ENCODE measurements at regions not wholly inside any gene's neighbourhood (a gene's known extent, or its start where the extent isn't known, plus 50 kb on each side); places are given as distances from the start of the nearest gene placed in this dataset.

GRCh38 chr20:60363698-60364097, 405.5 kb downstream of the CDH26 start:
- DNase-seq (ENCODE audit: low read depth in 2 of 2): no peak

GRCh38 chr20:60365064-60365666, 406.9 kb downstream of the CDH26 start:
- DNase-seq (ENCODE audit: low read depth in 2 of 2): no peak

- no peak for DNase-seq (ENCODE audit: low read depth in 2 of 2)
These were observed 407.7 kb downstream of the CDH26 start for GRCh38 chr20:60365882-60366281.

- no peak for DNase-seq (ENCODE audit: low read depth in 2 of 2)
These were observed 413.2 kb downstream of the CDH26 start for GRCh38 chr20:60371384-60371783.

GRCh38 chr20:60372275-60372674, 414.1 kb downstream of the CDH26 start:
- no peak for DNase-seq (ENCODE audit: low read depth in 2 of 2)

GRCh38 chr20:60372822-60373221, 414.6 kb downstream of the CDH26 start:
- no peak for DNase-seq (ENCODE audit: low read depth in 2 of 2)

GRCh38 chr20:60378620-60379019, 420.4 kb downstream of the CDH26 start:
- DNase-seq (ENCODE audit: low read depth in 2 of 2): no peak

- DNase-seq (ENCODE audit: low read depth in 2 of 2): no peak
These were observed 423.6 kb downstream of the CDH26 start for GRCh38 chr20:60381643-60382400.

- no peak for DNase-seq (ENCODE audit: low read depth in 2 of 2)
These were observed 431.2 kb downstream of the CDH26 start for GRCh38 chr20:60389441-60389840.

GRCh38 chr20:60389882-60390281, 431.7 kb downstream of the CDH26 start:
- no peak for DNase-seq (ENCODE audit: low read depth in 2 of 2)

GRCh38 chr20:60395991-60396390, 437.8 kb downstream of the CDH26 start:
- no peak for DNase-seq (ENCODE audit: low read depth in 2 of 2)

GRCh38 chr20:60400567-60400966, 442.3 kb downstream of the CDH26 start:
- no peak for DNase-seq (ENCODE audit: low read depth in 2 of 2)

GRCh38 chr20:60402189-60403058, 444.2 kb downstream of the CDH26 start:
- DNase-seq (ENCODE audit: low read depth in 2 of 2): no peak

GRCh38 chr20:60403105-60403741, 445.0 kb downstream of the CDH26 start:
- no peak for DNase-seq (ENCODE audit: low read depth in 2 of 2)

GRCh38 chr20:60407011-60407771, 449.0 kb downstream of the CDH26 start:
- no peak for DNase-seq (ENCODE audit: low read depth in 2 of 2)

- no peak for DNase-seq (ENCODE audit: low read depth in 2 of 2)
These were observed 449.7 kb downstream of the CDH26 start for GRCh38 chr20:60407938-60408337.

- DNase-seq (ENCODE audit: low read depth in 2 of 2): no peak
These were observed 450.2 kb downstream of the CDH26 start for GRCh38 chr20:60408435-60408834.

GRCh38 chr20:60410618-60411264, 452.5 kb downstream of the CDH26 start:
- no peak for DNase-seq (ENCODE audit: low read depth in 2 of 2)

GRCh38 chr20:60411813-60412212, 453.6 kb downstream of the CDH26 start:
- DNase-seq (ENCODE audit: low read depth in 2 of 2): no peak

GRCh38 chr20:60420676-60421229, 462.5 kb downstream of the CDH26 start:
- DNase-seq (ENCODE audit: low read depth in 2 of 2): no peak

GRCh38 chr20:60422848-60423247, 464.6 kb downstream of the CDH26 start:
- DNase-seq (ENCODE audit: low read depth in 2 of 2): no peak
